ENCODE measurements at regions not wholly inside any gene's neighbourhood (a gene's known extent, or its start where the extent isn't known, plus 50 kb on each side); places are given as distances from the start of the nearest gene placed in this dataset.

DNA sequence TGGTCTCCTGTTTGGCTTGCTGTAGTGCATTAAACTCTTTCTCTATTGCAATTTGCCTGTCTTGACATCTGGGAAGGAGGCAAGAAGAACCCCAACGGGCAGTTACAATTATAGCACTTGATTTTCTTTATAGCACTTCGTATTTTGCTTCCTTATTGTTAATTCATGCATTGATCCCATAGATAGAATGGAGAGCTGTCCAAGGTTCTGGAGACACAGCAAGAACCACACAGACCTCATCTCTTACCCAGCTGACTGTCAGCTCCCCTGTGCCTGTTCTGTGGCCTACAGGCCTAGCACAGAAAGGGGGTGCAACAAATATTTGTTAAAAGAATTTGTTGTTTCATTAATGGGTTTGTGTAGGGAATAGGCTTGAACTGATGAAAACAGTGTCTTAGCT lies 194.3 kb downstream of the GALNT1 start:
- ChIA-PET CTCF (no interaction called here), POLR2A (no interaction called here)
- no peak overlapping the region for H3K27ac ChIP-seq (ENCODE audit: extremely low read depth, low read depth, low read length)
- TF ChIP-seq OVOL3 (tag by site-specific recombination; IDR thresholded peaks at IDR 0.05) = no peak
- peak; percentile 89 for TF ChIP-seq REST (tag by site-specific recombination; IDR thresholded peaks at IDR 0.05)
- TF ChIP-seq ZNF529 (tag by site-specific recombination; IDR thresholded peaks at IDR 0.05; ENCODE audit: insufficient replicate concordance) = no peak
- H3K9me3 ChIP-seq (ENCODE audit: control insufficient read depth, insufficient read depth, low read depth, low read length) = no peaks in the 10 kb centered on the region
- no peaks in the 10 kb centered on the region for H3K36me3 ChIP-seq (ENCODE audit: control insufficient read depth in 2 of 2, insufficient read depth in 1 of 2, low read length in 2 of 2)
- H3K4me3 ChIP-seq (ENCODE audit: low read depth, low read length) = no peak overlapping the region
- H3K4me1 ChIP-seq (ENCODE audit: control insufficient read depth, insufficient read depth, low read length) = no peaks in the 10 kb centered on the region

DNA sequence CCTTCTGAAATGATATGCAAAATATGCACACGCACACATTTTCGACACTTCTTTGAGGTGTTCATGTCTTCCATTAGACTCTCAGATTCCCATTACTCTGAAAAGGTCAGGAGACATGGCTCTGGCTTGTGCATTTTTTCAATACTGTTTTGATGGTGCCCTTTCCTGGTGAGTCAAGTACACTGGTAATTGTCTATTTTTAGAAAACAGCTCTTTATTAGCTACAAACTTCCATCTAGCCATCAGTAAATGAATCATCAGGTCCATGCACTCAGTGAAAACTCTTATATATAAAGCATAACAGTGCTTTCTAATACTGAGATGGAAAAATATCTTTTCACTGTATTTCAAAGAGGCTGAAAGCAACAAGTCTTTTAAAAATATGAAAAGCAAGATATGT lies 194.9 kb downstream of the GALNT1 start:
- TF ChIP-seq ZNF548 (tag by site-specific recombination; IDR thresholded peaks at IDR 0.05) (no peak), ZNF830 (tag by site-specific recombination; IDR thresholded peaks at IDR 0.05; ENCODE audit: low read depth) (no peak), ZNF132 (tag by site-specific recombination; IDR thresholded peaks at IDR 0.05; ENCODE audit: borderline replicate concordance) (no peak), ZSCAN18 (tag by site-specific recombination; IDR thresholded peaks at IDR 0.05) (no peak), ZNF514 (tag by site-specific recombination; IDR thresholded peaks at IDR 0.05) (no peak), ZNF37A (tag by site-specific recombination; IDR thresholded peaks at IDR 0.05) (no peak)
- Histone ChIP-seq H3K36me3 (ENCODE audit: control insufficient read depth in 2 of 2, insufficient read depth in 1 of 2, low read length in 2 of 2) (no peaks in the 10 kb centered on the region), H3K4me3 (ENCODE audit: low read depth, low read length) (no peak overlapping the region), H3K9me3 (ENCODE audit: control insufficient read depth, insufficient read depth, low read depth, low read length) (no peaks in the 10 kb centered on the region), H3K27ac (ENCODE audit: extremely low read depth, low read depth, low read length) (no peak overlapping the region), H3K4me1 (ENCODE audit: control insufficient read depth, insufficient read depth, low read length) (no peaks in the 10 kb centered on the region)
- ChIA-PET POLR2A (interaction anchor here (0.6 kb wide), 1 partner anchor 196 kb away, joined by 3 read pairs; no protein-coding TSS in a partner anchor), CTCF (interaction anchor here (1.0 kb wide), 1 partner anchor 174 kb away, joined by 5 read pairs; no protein-coding TSS in a partner anchor)

GRCh38 chr18:35777039-35777438 lies 195.4 kb upstream of the RMP24 start:
- H3K4me3 ChIP-seq (ENCODE audit: low read depth, low read length) = no peak overlapping the region
- no peak overlapping the region for H3K27ac ChIP-seq (ENCODE audit: extremely low read depth, low read depth, low read length)
- H3K4me1 ChIP-seq (ENCODE audit: control insufficient read depth, insufficient read depth, low read length) = no peaks in the 10 kb centered on the region
- H3K36me3 ChIP-seq (ENCODE audit: control insufficient read depth in 2 of 2, insufficient read depth in 1 of 2, low read length in 2 of 2) = no peaks in the 10 kb centered on the region
- POLR2A ChIA-PET = interaction anchor here (0.6 kb wide), 1 partner anchor 195 kb away, joined by 3 read pairs; no protein-coding TSS in a partner anchor
- CTCF ChIA-PET = interaction anchor here (0.7 to 1.0 kb wide), 3 partner anchors 13 to 730 kb away, joined by 3 to 5 read pairs (median 4); no protein-coding TSS in a partner anchor
- H3K9me3 ChIP-seq (ENCODE audit: control insufficient read depth, insufficient read depth, low read depth, low read length) = no peaks in the 10 kb centered on the region
- no peak for TF ChIP-seq ZNF280D (tag by site-specific recombination; IDR thresholded peaks at IDR 0.05)
- no peak for TF ChIP-seq PRDM1 (tag by site-specific recombination; IDR thresholded peaks at IDR 0.05)
- no peak for TF ChIP-seq ZNF391 (tag by site-specific recombination; IDR thresholded peaks at IDR 0.05; ENCODE audit: borderline replicate concordance, low read depth)
- TF ChIP-seq, protein P1, sequence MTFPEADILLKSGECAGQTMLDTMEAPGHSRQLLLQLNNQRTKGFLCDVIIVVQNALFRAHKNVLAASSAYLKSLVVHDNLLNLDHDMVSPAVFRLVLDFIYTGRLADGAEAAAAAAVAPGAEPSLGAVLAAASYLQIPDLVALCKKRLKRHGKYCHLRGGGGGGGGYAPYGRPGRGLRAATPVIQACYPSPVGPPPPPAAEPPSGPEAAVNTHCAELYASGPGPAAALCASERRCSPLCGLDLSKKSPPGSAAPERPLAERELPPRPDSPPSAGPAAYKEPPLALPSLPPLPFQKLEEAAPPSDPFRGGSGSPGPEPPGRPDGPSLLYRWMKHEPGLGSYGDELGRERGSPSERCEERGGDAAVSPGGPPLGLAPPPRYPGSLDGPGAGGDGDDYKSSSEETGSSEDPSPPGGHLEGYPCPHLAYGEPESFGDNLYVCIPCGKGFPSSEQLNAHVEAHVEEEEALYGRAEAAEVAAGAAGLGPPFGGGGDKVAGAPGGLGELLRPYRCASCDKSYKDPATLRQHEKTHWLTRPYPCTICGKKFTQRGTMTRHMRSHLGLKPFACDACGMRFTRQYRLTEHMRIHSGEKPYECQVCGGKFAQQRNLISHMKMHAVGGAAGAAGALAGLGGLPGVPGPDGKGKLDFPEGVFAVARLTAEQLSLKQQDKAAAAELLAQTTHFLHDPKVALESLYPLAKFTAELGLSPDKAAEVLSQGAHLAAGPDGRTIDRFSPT (tag by site-specific recombination; IDR thresholded peaks at IDR 0.05) = no peak
- no peak for TF ChIP-seq ZNF768 (tag by site-specific recombination; IDR thresholded peaks at IDR 0.05)
- TF ChIP-seq ZNF202 (tag by site-specific recombination; IDR thresholded peaks at IDR 0.05; ENCODE audit: borderline replicate concordance) = no peak
- no peak for TF ChIP-seq HOXA7 (CRISPR knock-in tag; IDR thresholded peaks at IDR 0.05; ENCODE audit: borderline replicate concordance)
- TF ChIP-seq ZBTB48 (tag by site-specific recombination; IDR thresholded peaks at IDR 0.05) = no peak
- TF ChIP-seq ZNF571 (tag by site-specific recombination; IDR thresholded peaks at IDR 0.05) = no peak
- no peak for TF ChIP-seq MEIS1 (CRISPR knock-in tag; IDR thresholded peaks at IDR 0.05; ENCODE audit: borderline replicate concordance)
- TF ChIP-seq FEZF1 (tag by site-specific recombination; IDR thresholded peaks at IDR 0.05) = no peak
- TF ChIP-seq MYNN (tag by site-specific recombination; IDR thresholded peaks at IDR 0.05; ENCODE audit: borderline replicate concordance) = no peak
- no peak for TF ChIP-seq ZNF175 (tag by site-specific recombination; IDR thresholded peaks at IDR 0.05)
